IMR-90 (cell line): ENCODE measurements at regions not wholly inside any gene's neighbourhood (a gene's known extent, or its start where the extent isn't known, plus 50 kb on each side); places are given as distances from the start of the nearest gene placed in this dataset.

ENCODE experiments used
- ATAC-seq: fragments of 200-7000 bp; cut with Tn5 transposase; 2 replicates; pipeline ENCODE4 v1.9.1; 2020; ENCODE audit warnings: low read depth, mild to moderate bottlenecking, moderate library complexity
- BruUV-seq: library from RNA; stranded (reverse); fragments of 400-500 nt; replicated peaks from 2 replicates; lab custom pipeline; 2021; lab: Mats Ljungman, UMichigan
- CTCF ChIA-PET: fragments of 300-600 bp; formaldehyde crosslinking; extraction: SDS; loops from one replicate; lab custom pipeline; 2021; ENCODE audit warnings: antibody characterized with exemption; lab: Yijun Ruan, JAX
- POLR2A ChIA-PET: fragments of 300-600 bp; sonication (Branson Sonifier 250); formaldehyde crosslinking; loops from one replicate; lab custom pipeline; 2022; ENCODE audit warnings: antibody characterized with exemption; ENCODE audit not compliant: unreplicated experiment; lab: Charles Lee
- DNase-seq: peaks from one replicate; pipeline ENCODE4 v3.0.0; 2013
- H2AFZ ChIP-seq: replicated peaks from 2 replicates; pipeline ENCODE3; 2013; ENCODE audit warnings: low read length, mild to moderate bottlenecking; ENCODE audit not compliant: poor library complexity
- H2AK5ac ChIP-seq: 2 replicates; pipeline ENCODE4 v1.6.1; 2013; ENCODE audit warnings: low read depth, low read length, inconsistent platforms
- H2AK9ac ChIP-seq: replicated peaks from 2 replicates; pipeline ENCODE3; 2013; ENCODE audit warnings: mild to moderate bottlenecking, low read depth, low read length, moderate library complexity; ENCODE audit not compliant: poor library complexity
- H2BK120ac ChIP-seq: 2 replicates; pipeline ENCODE4 v1.6.1; 2013; ENCODE audit warnings: low read depth, low read length, inconsistent platforms
- H2BK15ac ChIP-seq: 3 replicates; pipeline ENCODE4 v1.6.1; 2013; ENCODE audit warnings: low read depth, low read length, inconsistent platforms
- H2BK20ac ChIP-seq: 2 replicates; pipeline ENCODE4 v1.6.1; 2013; ENCODE audit warnings: low read depth, mild to moderate bottlenecking, inconsistent platforms, low read length, moderate library complexity
- H2BK5ac ChIP-seq: 2 replicates; pipeline ENCODE4 v1.6.1; 2013; ENCODE audit warnings: mild to moderate bottlenecking, low read depth, low read length, inconsistent platforms; ENCODE audit not compliant: poor library complexity, severe bottlenecking
- H3K14ac ChIP-seq: replicated peaks from 2 replicates; pipeline ENCODE4 v1.6.1; 2013; ENCODE audit warnings: low read depth, low read length, inconsistent platforms
- H3K18ac ChIP-seq: 2 replicates; pipeline ENCODE4 v1.6.1; 2013; ENCODE audit warnings: low read depth, low read length, control low read depth
- H3K23ac ChIP-seq: 2 replicates; pipeline ENCODE4 v1.6.1; 2013; ENCODE audit warnings: low read depth, low read length, inconsistent platforms
- H3K27ac ChIP-seq: 2 replicates; pipeline ENCODE4 v1.5.1; 2013; ENCODE audit warnings: mild to moderate bottlenecking, control low read depth, low read length; ENCODE audit not compliant: insufficient read depth
- H3K27me3 ChIP-seq: 2 replicates; pipeline ENCODE4 v1.6.1; 2013; ENCODE audit warnings: low read length; ENCODE audit not compliant: control insufficient read depth, insufficient read depth
- H3K36me3 ChIP-seq: 2 replicates; pipeline ENCODE4 v1.6.1; 2013; ENCODE audit warnings: low read length, mixed read lengths; ENCODE audit not compliant: control insufficient read depth, insufficient read depth
- H3K4ac ChIP-seq: 2 replicates; pipeline ENCODE4 v1.6.1; 2013; ENCODE audit warnings: low read depth, low read length, inconsistent platforms
- H3K4me1 ChIP-seq: 2 replicates; pipeline ENCODE4 v1.6.1; 2013; ENCODE audit warnings: low read length, mixed read lengths; ENCODE audit not compliant: control insufficient read depth, insufficient read depth
- H3K4me2 ChIP-seq: 2 replicates; pipeline ENCODE4 v1.6.1; 2013; ENCODE audit warnings: low read depth, mild to moderate bottlenecking, control low read depth, low read length, moderate library complexity
- H3K4me3 ChIP-seq: 2 replicates; pipeline ENCODE4 v1.5.1; 2013; ENCODE audit warnings: low read depth, mild to moderate bottlenecking, control low read depth, low read length, moderate library complexity; ENCODE audit not compliant: insufficient read depth
- H3K56ac ChIP-seq: 2 replicates; pipeline ENCODE4 v1.6.1; 2013; ENCODE audit warnings: low read length, inconsistent platforms; ENCODE audit not compliant: insufficient read depth; ENCODE audit errors: extremely low read depth
- H3K79me1 ChIP-seq, 2 experiments: 2 replicates each; pipeline ENCODE4 v1.6.1; 2013; ENCODE audit warnings: low read length in 2 of 2, inconsistent platforms in 1 of 2, low read depth in 1 of 2
- H3K9ac ChIP-seq: 2 replicates; pipeline ENCODE4 v1.6.1; 2013; ENCODE audit warnings: low read depth, low read length, control low read depth
- H3K9me1 ChIP-seq: 2 replicates; pipeline ENCODE4 v1.6.1; 2013; ENCODE audit warnings: low read length, inconsistent platforms; ENCODE audit not compliant: insufficient read depth
- H3K9me3 ChIP-seq: 2 replicates; pipeline ENCODE4 v1.6.1; 2013; ENCODE audit warnings: low read length; ENCODE audit not compliant: control insufficient read depth, insufficient read depth
- H4K20me1 ChIP-seq: 2 replicates; pipeline ENCODE4 v1.6.1; 2013; ENCODE audit warnings: low read length, inconsistent platforms; ENCODE audit not compliant: insufficient read depth
- H4K5ac ChIP-seq: 2 replicates; pipeline ENCODE4 v1.6.1; 2013; ENCODE audit warnings: mild to moderate bottlenecking, low read depth, low read length, control low read depth
- H4K8ac ChIP-seq, 2 experiments: 2 replicates each; pipeline ENCODE4 v1.6.1; 2013; ENCODE audit warnings: low read depth in 2 of 2, low read length in 2 of 2, control low read depth in 1 of 2, inconsistent platforms in 1 of 2
- H4K91ac ChIP-seq: 2 replicates; pipeline ENCODE4 v1.6.1; 2013; ENCODE audit warnings: low read depth, low read length, inconsistent platforms; ENCODE audit not compliant: insufficient read depth
- CTCF ChIP-seq: conservative IDR thresholded peaks from 2 replicates; pipeline ENCODE4 v1.5.1; 2012; ENCODE audit warnings: mild to moderate bottlenecking, low read depth, low read length, improper control_type of control experiment
- ELK1 ChIP-seq: fragments of 150-350 bp; IDR thresholded peaks from 2 replicates; pipeline ENCODE4 v1.6.1; 2016; ENCODE audit warnings: low read depth, mild to moderate bottlenecking, low read length, moderate library complexity, borderline replicate concordance
- MAZ ChIP-seq: IDR thresholded peaks from 2 replicates; pipeline ENCODE4 v1.6.1; 2012; ENCODE audit warnings: low read depth, mild to moderate bottlenecking, low read length, improper control_type of control experiment, moderate library complexity, borderline replicate concordance
- MXI1 ChIP-seq: IDR thresholded peaks from 2 replicates; pipeline ENCODE4 v1.6.1; 2012; ENCODE audit warnings: low read depth, mild to moderate bottlenecking, low read length, moderate library complexity, borderline replicate concordance
- POLR2A ChIP-seq: IDR thresholded peaks from 2 replicates; pipeline ENCODE4 v1.6.1; 2012; ENCODE audit warnings: mild to moderate bottlenecking, low read depth, low read length
- RFX5 ChIP-seq: IDR thresholded peaks from 2 replicates; pipeline ENCODE4 v1.8.0; 2012; ENCODE audit warnings: low read depth, mild to moderate bottlenecking, low read length, moderate library complexity
- WGBS, 2 experiments: methylation state at CpG; one replicate each; pipeline versions ENCODE4 v1.1.5 to v1.1.7; 2013; ENCODE audit warnings: missing lambda C conversion rate in 2 of 2; ENCODE audit not compliant: insufficient read length in 1 of 2; ENCODE audit errors: extremely low coverage in 2 of 2; 5-methylcytosine and 5-hydroxymethylcytosine counted together
- dilution Hi-C: fragments of 300-500 bp; cut with HindIII; formaldehyde crosslinking; loops from one replicate; pipeline ENCODE4 v1.14.3; 2018; ENCODE audit warnings: low sequenced_read_pairs; ENCODE audit not compliant: unreplicated experiment
- in situ Hi-C: fragments of 300-500 bp; cut with MboI; formaldehyde crosslinking; loops from 3 replicates; pipeline ENCODE4 v1.14.3; 2019; ENCODE audit warnings: low sequenced_read_pairs, inconsistent platforms, mixed read lengths
- intact Hi-C: fragments of 100-400 bp; cut with micrococcal nuclease; formaldehyde crosslinking; loops from 2 replicates; pipeline ENCODE4 v1.10.0; 2022

GRCh38 chr18:41693008-41693407, 262.0 kb upstream of the PIK3C3 start:
- H2BK20ac ChIP-seq, result no peak overlapping the region
- no peak overlapping the region for H3K27ac ChIP-seq
- ChIA-PET CTCF (no interaction called here), POLR2A (no interaction called here)
- intact Hi-C loops, result no loop called here
- no peak overlapping the region for H3K14ac ChIP-seq
- no peak overlapping the region for H4K5ac ChIP-seq
- no peaks in the 10 kb centered on the region for H3K36me3 ChIP-seq
- no peak overlapping the region for H3K56ac ChIP-seq
- BruUV-seq, result no TSS peak
- in situ Hi-C loops, result no loop called here
- dilution Hi-C loops, result no loop called here
- no peak overlapping the region for H2AK5ac ChIP-seq
- H2AK9ac ChIP-seq, result no peak overlapping the region
- no peaks in the 10 kb centered on the region for H3K27me3 ChIP-seq
- no peak overlapping the region for H2BK120ac ChIP-seq
- H3K9ac ChIP-seq, result no peak overlapping the region
- H3K4me2 ChIP-seq, result no peak overlapping the region
- H2BK15ac ChIP-seq, result no peak overlapping the region
- H2BK5ac ChIP-seq, result no peak overlapping the region
- H3K4me3 ChIP-seq, result no peak overlapping the region
- no peak overlapping the region for H2AFZ ChIP-seq
- no peaks in the 10 kb centered on the region for H4K20me1 ChIP-seq
- TF ChIP-seq ELK1 (no peak), MAZ (no peak), CTCF (no peak), MXI1 (no peak), POLR2A (no peak), RFX5 (no peak)
- ATAC-seq (no peak), DNase-seq (no peak)
- no peak overlapping the region for H4K91ac ChIP-seq
- no peak overlapping the region for H3K4ac ChIP-seq
- no CpG with 5 or more reads among the region's 1 CpG for WGBS, 2 experiments
- no peak overlapping the region for H3K23ac ChIP-seq
- H4K8ac ChIP-seq, result no peak overlapping the region
- H3K9me3 ChIP-seq, result no peaks in the 10 kb centered on the region
- H3K18ac ChIP-seq, result no peak overlapping the region
- no peaks in the 10 kb centered on the region for H3K4me1 ChIP-seq
- H3K9me1 ChIP-seq, result no peaks in the 10 kb centered on the region
- H3K79me1 ChIP-seq, result no peaks in the 10 kb centered on the region
